ENCODE measurements at regions not wholly inside any gene's neighbourhood (a gene's known extent, or its start where the extent isn't known, plus 50 kb on each side); places are given as distances from the start of the nearest gene placed in this dataset.

GRCh38 chr9:26523577-26523976, 369.0 kb downstream of the CAAP1 start:
- Histone ChIP-seq H3K27ac (replicated peaks) (no peak overlapping the region), H3K4me3 (replicated peaks; ENCODE audit: insufficient read depth, low read length) (no peak overlapping the region), H3K27me3 (ENCODE audit: insufficient read depth, poor library complexity, severe bottlenecking) (no peaks in the 10 kb centered on the region)
- TF ChIP-seq, protein P1, sequence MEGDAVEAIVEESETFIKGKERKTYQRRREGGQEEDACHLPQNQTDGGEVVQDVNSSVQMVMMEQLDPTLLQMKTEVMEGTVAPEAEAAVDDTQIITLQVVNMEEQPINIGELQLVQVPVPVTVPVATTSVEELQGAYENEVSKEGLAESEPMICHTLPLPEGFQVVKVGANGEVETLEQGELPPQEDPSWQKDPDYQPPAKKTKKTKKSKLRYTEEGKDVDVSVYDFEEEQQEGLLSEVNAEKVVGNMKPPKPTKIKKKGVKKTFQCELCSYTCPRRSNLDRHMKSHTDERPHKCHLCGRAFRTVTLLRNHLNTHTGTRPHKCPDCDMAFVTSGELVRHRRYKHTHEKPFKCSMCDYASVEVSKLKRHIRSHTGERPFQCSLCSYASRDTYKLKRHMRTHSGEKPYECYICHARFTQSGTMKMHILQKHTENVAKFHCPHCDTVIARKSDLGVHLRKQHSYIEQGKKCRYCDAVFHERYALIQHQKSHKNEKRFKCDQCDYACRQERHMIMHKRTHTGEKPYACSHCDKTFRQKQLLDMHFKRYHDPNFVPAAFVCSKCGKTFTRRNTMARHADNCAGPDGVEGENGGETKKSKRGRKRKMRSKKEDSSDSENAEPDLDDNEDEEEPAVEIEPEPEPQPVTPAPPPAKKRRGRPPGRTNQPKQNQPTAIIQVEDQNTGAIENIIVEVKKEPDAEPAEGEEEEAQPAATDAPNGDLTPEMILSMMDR (IDR thresholded peaks at IDR 0.05; ENCODE audit: insufficient read depth, low read length) = no peak
- TF ChIP-seq GABPA (IDR thresholded peaks at IDR 0.05; ENCODE audit: low read depth) (no peak), SPI1 (IDR thresholded peaks at IDR 0.05; ENCODE audit: borderline replicate concordance, low read depth) (no peak), POLR2AphosphoS5 (IDR thresholded peaks at IDR 0.05; ENCODE audit: low read depth) (no peak), REST (IDR thresholded peaks at IDR 0.05; ENCODE audit: insufficient replicate concordance, low read depth) (no peak)
- no peak for DNase-seq (ENCODE audit: low read depth in 1 of 2, low spot score in 1 of 2)

DNA sequence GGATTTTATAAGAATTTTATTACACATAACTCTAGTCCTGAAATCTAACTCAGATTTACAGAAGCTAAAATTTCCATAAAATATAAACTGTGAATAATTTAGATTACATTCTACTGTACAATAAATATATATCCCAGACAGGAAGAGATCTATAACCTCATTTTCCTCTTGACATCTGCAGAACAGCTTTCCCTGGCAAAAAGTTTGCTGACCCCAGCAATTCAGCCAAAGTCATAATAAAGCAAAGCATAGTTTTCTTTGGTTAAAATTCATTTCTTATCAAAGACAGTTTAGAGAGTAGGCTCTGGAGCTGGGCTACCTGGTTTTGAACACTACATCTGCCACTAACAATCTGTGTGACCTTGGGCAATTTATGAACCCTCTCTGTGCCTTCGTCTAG, 372.5 kb downstream of the CAAP1 start:
- no peak for TF ChIP-seq SPI1 (IDR thresholded peaks at IDR 0.05; ENCODE audit: borderline replicate concordance, low read depth)
- no peak for TF ChIP-seq REST (IDR thresholded peaks at IDR 0.05; ENCODE audit: insufficient replicate concordance, low read depth)
- no peak for TF ChIP-seq GABPA (IDR thresholded peaks at IDR 0.05; ENCODE audit: low read depth)
- no peak for TF ChIP-seq POLR2AphosphoS5 (IDR thresholded peaks at IDR 0.05; ENCODE audit: low read depth)
- TF ChIP-seq, protein P1 (IDR thresholded peaks at IDR 0.05; ENCODE audit: insufficient read depth, low read length) = no peak
- Histone ChIP-seq H3K4me3 (replicated peaks; ENCODE audit: insufficient read depth, low read length) (no peak overlapping the region), H3K27me3 (ENCODE audit: insufficient read depth, poor library complexity, severe bottlenecking) (no peaks in the 10 kb centered on the region), H3K27ac (replicated peaks) (no peak overlapping the region)
- DNase-seq (ENCODE audit: low read depth in 1 of 2, low spot score in 1 of 2) = no peak

- Histone ChIP-seq H3K27me3 (ENCODE audit: insufficient read depth, poor library complexity, severe bottlenecking) (no peaks in the 10 kb centered on the region), H3K4me3 (replicated peaks; ENCODE audit: insufficient read depth, low read length) (no peak overlapping the region), H3K27ac (replicated peaks) (no peak overlapping the region)
- TF ChIP-seq SPI1 (IDR thresholded peaks at IDR 0.05; ENCODE audit: borderline replicate concordance, low read depth) (no peak), GABPA (IDR thresholded peaks at IDR 0.05; ENCODE audit: low read depth) (no peak), REST (IDR thresholded peaks at IDR 0.05; ENCODE audit: insufficient replicate concordance, low read depth) (no peak), POLR2AphosphoS5 (IDR thresholded peaks at IDR 0.05; ENCODE audit: low read depth) (no peak)
- TF ChIP-seq, protein P1 (IDR thresholded peaks at IDR 0.05; ENCODE audit: insufficient read depth, low read length) = no peak
- DNase-seq (ENCODE audit: low read depth in 1 of 2, low spot score in 1 of 2) = no peak
These were observed 375.7 kb downstream of the CAAP1 start for GRCh38 chr9:26516773-26517343.
